SK-N-SH (cell line): ENCODE measurements at regions not wholly inside any gene's neighbourhood (a gene's known extent, or its start where the extent isn't known, plus 50 kb on each side); places are given as distances from the start of the nearest gene placed in this dataset.

Experiments
- CTCF ChIA-PET: fragments of 300-600, 350-600 bp; formaldehyde crosslinking; extraction: SDS; loops from one replicate; lab custom pipeline; 2021; lab: Yijun Ruan, JAX
- POLR2A ChIA-PET: fragments of 350-600 bp; sonication (Branson Sonifier 250); formaldehyde crosslinking; extraction: SDS; loops from one replicate; lab custom pipeline; 2020; ENCODE audit warnings: antibody characterized with exemption, inconsistent platforms; lab: Yijun Ruan, JAX
- DNase-seq: peaks from one replicate; pipeline ENCODE4 v3.0.0; 2012
- H2AFZ ChIP-seq: fragments of 200-600 bp; sonication (generic); 2 replicates; pipeline ENCODE4 v1.8.1; 2016; ENCODE audit warnings: antibody characterized with exemption, mild to moderate bottlenecking, low read depth
- H3F3A ChIP-seq: fragments of 200-600 bp; sonication (generic); replicated peaks from 2 replicates; pipeline ENCODE3; 2016; ENCODE audit warnings: antibody characterized with exemption, mild to moderate bottlenecking; ENCODE audit not compliant: insufficient read depth
- H3K27ac ChIP-seq, 2 experiments: fragments of 200-500 bp in 1 of 2; fragments of 200-600 bp in 1 of 2; sonication (Bioruptor generic) in 1 of 2; sonication (generic), shearing (Covaris generic) in 1 of 2; 2 replicates each; pipeline versions ENCODE4 v1.5.1 to v1.6.1; 2014 to 2016; ENCODE audit warnings: low read depth in 2 of 2, inconsistent platforms in 1 of 2, low read length in 1 of 2, mild to moderate bottlenecking in 1 of 2, mixed read lengths in 1 of 2
- H3K27me3 ChIP-seq: fragments of 200-600 bp; sonication (generic), shearing (Covaris generic); 2 replicates; pipeline ENCODE4 v1.6.1; 2016; ENCODE audit warnings: mixed run types; ENCODE audit not compliant: insufficient read depth
- H3K36me3 ChIP-seq, 2 experiments: fragments of 200-500 bp in 1 of 2; fragments of 200-600 bp in 1 of 2; sonication (Bioruptor generic) in 1 of 2; sonication (generic) in 1 of 2; replicated peaks in 1 of 2; 2 replicates each; pipeline versions ENCODE3 to v1.5.1; 2014 to 2016; ENCODE audit warnings: low read length in 1 of 2, mild to moderate bottlenecking in 1 of 2; ENCODE audit not compliant: insufficient read depth in 2 of 2, control insufficient read depth in 1 of 2
- H3K4me1 ChIP-seq, 2 experiments: fragments of 200-500 bp in 1 of 2; fragments of 200-600 bp in 1 of 2; sonication (Bioruptor generic) in 1 of 2; sonication (generic), shearing (Covaris generic) in 1 of 2; 2 replicates each; pipeline versions ENCODE4 v1.5.1 to v1.6.1; 2014 to 2016; ENCODE audit warnings: low read depth in 1 of 2, low read length in 1 of 2, mixed run types in 1 of 2; ENCODE audit not compliant: insufficient read depth in 2 of 2, control insufficient read depth in 1 of 2
- H3K4me2 ChIP-seq: fragments of 200-600 bp; sonication (generic), shearing (Covaris generic); 2 replicates; pipeline ENCODE4 v1.6.1; 2017; ENCODE audit warnings: mixed run types
- H3K4me3 ChIP-seq, 2 experiments: fragments of 200-500 bp in 1 of 2; fragments of 200-600 bp in 1 of 2; sonication (Bioruptor generic) in 1 of 2; sonication (generic), shearing (Covaris generic) in 1 of 2; 2 replicates each; pipeline versions ENCODE4 v1.5.1 to v1.8.1; 2014 to 2016; ENCODE audit warnings: low read depth in 2 of 2, inconsistent platforms in 1 of 2, low read length in 1 of 2, mild to moderate bottlenecking in 1 of 2, mixed read lengths in 1 of 2, moderate library complexity in 1 of 2
- H3K79me2 ChIP-seq: fragments of 200-600 bp; sonication (generic); 2 replicates; pipeline ENCODE4 v1.8.1; 2017; ENCODE audit warnings: mild to moderate bottlenecking; ENCODE audit not compliant: insufficient read depth
- H3K9ac ChIP-seq: fragments of 200-600 bp; sonication (generic); 2 replicates; pipeline ENCODE4 v1.6.1; 2017; ENCODE audit warnings: mixed run types
- H3K9me2 ChIP-seq: fragments of 200-600 bp; sonication (generic); 2 replicates; pipeline ENCODE4 v1.6.1; 2017; ENCODE audit warnings: mixed run types
- H3K9me3 ChIP-seq: fragments of 200-600 bp; sonication (generic); 2 replicates; pipeline ENCODE4 v1.6.1; 2017; ENCODE audit warnings: mixed run types, mild to moderate bottlenecking, moderate library complexity
- H4K20me1 ChIP-seq: fragments of 200-600 bp; sonication (generic); 2 replicates; pipeline ENCODE4 v1.6.1; 2017; ENCODE audit warnings: mild to moderate bottlenecking, mixed run types; ENCODE audit not compliant: insufficient read depth
- CTCF ChIP-seq: fragments of 200-600 bp; sonication (generic); IDR thresholded peaks from 2 replicates; pipeline ENCODE4 v1.6.1; 2017; ENCODE audit warnings: antibody characterized with exemption, mild to moderate bottlenecking, moderate library complexity
- EZH2phosphoT487 ChIP-seq: fragments of 200-600 bp; sonication (generic); IDR thresholded peaks from 2 replicates; pipeline ENCODE4 v1.6.1; 2017; ENCODE audit warnings: low read depth, mixed run types, mild to moderate bottlenecking, antibody characterized with exemption, moderate library complexity, borderline replicate concordance
- GABPA ChIP-seq: IDR thresholded peaks from 2 replicates; pipeline ENCODE4 v1.4.0; 2012; ENCODE audit warnings: low read depth, mild to moderate bottlenecking
- MAX ChIP-seq: IDR thresholded peaks from 2 replicates; pipeline ENCODE4 v1.4.0; 2012; ENCODE audit warnings: low read depth
- MXI1 ChIP-seq: IDR thresholded peaks from 2 replicates; pipeline ENCODE4 v1.6.1; 2012; ENCODE audit warnings: mild to moderate bottlenecking, low read depth, low read length, improper control_type of control experiment
- NFIC ChIP-seq: IDR thresholded peaks from 2 replicates; pipeline ENCODE4 v1.4.0; 2012; ENCODE audit warnings: borderline replicate concordance
- REST ChIP-seq: IDR thresholded peaks from 2 replicates; pipeline ENCODE4 v1.6.1; 2012; ENCODE audit warnings: mild to moderate bottlenecking, low read depth, low read length, moderate library complexity
- RFX5 ChIP-seq: IDR thresholded peaks from 2 replicates; pipeline ENCODE4 v1.6.1; 2012; ENCODE audit warnings: mild to moderate bottlenecking, improper control_type of control experiment, low read length
- RXRA ChIP-seq: IDR thresholded peaks from 2 replicates; pipeline ENCODE4 v1.4.0; 2012; ENCODE audit warnings: low read depth, mild to moderate bottlenecking, borderline replicate concordance
- SMC3 ChIP-seq: IDR thresholded peaks from 2 replicates; pipeline ENCODE4 v1.6.1; 2012; ENCODE audit warnings: low read depth, low read length, improper control_type of control experiment
- TCF12 ChIP-seq: IDR thresholded peaks from 2 replicates; pipeline ENCODE4 v1.4.0; 2012
- USF1 ChIP-seq: IDR thresholded peaks from 2 replicates; pipeline ENCODE4 v1.4.0; 2012; ENCODE audit warnings: low read depth, borderline replicate concordance
- USF2 ChIP-seq: fragments of 150-350 bp; IDR thresholded peaks from 2 replicates; pipeline ENCODE4 v1.6.1; 2017; ENCODE audit warnings: antibody characterized with exemption, low read length, low read depth, borderline replicate concordance
- YY1 ChIP-seq: IDR thresholded peaks from 2 replicates; pipeline ENCODE4 v1.4.0; 2012; ENCODE audit warnings: low read depth, mild to moderate bottlenecking
- ZBTB33 ChIP-seq: IDR thresholded peaks from 2 replicates; pipeline ENCODE4 v1.4.0; 2012; ENCODE audit warnings: low read depth, borderline replicate concordance
- WGBS: methylation state at CpG from one replicate; pipeline ENCODE4 v1.1.6; 2017; ENCODE audit warnings: low lambda C conversion rate; 5-methylcytosine and 5-hydroxymethylcytosine counted together

GRCh38 chrX:27354021-27354420 lies 109.1 kb downstream of the PPP4R3C start:
- Histone ChIP-seq H3F3A (peaks cover 2% of the 10 kb centered on the region), H4K20me1 (no peaks in the 10 kb centered on the region), H3K27me3 (no peaks in the 10 kb centered on the region), H3K36me3 (no peaks in the 10 kb centered on the region), H3K4me2 (no peak overlapping the region), H3K79me2 (no peaks in the 10 kb centered on the region), H3K9me3 (no peaks in the 10 kb centered on the region), H3K27ac (no peak overlapping the region), H3K9me2 (0 out of 2 replicates have a peak, but pooled peaks cover 3% of the 10 kb centered on the region), H2AFZ (no peak overlapping the region), H3K9ac (no peak overlapping the region), H3K4me1 (no peaks in the 10 kb centered on the region), H3K4me3 (no peak overlapping the region)
- 9% methylated on average over 3 of the region's 3 CpGs for WGBS
- TF ChIP-seq TCF12, result no peak
- TF ChIP-seq REST, result no peak
- no peak for TF ChIP-seq USF1
- TF ChIP-seq RFX5, result no peak
- no peak for TF ChIP-seq GABPA
- no peak for TF ChIP-seq YY1
- TF ChIP-seq MXI1, result no peak
- TF ChIP-seq SMC3, result no peak
- TF ChIP-seq MAX, result no peak
- no peak for TF ChIP-seq ZBTB33
- TF ChIP-seq EZH2phosphoT487, result no peak
- no peak for TF ChIP-seq USF2
- TF ChIP-seq CTCF, result no peak
- TF ChIP-seq RXRA, result no peak
- TF ChIP-seq NFIC, result no peak
- ChIA-PET POLR2A (no interaction called here), CTCF (interaction anchor here (0.9 kb wide), 1 partner anchor 18 kb away, joined by 3 read pairs; no protein-coding TSS in a partner anchor)
- no peak for DNase-seq
